ENCODE measurements at regions not wholly inside any gene's neighbourhood (a gene's known extent, or its start where the extent isn't known, plus 50 kb on each side); places are given as distances from the start of the nearest gene placed in this dataset.
"Not testable (repeated sequence)": the region's sequence is repeated elsewhere in the genome, so short reads cannot be mapped to it uniquely, and the experiment has no call there.

- Histone ChIP-seq H3K9me3 (no peaks in the 10 kb centered on the region), H3K27me3 (no peaks in the 10 kb centered on the region), H3K4me1 (no peaks in the 10 kb centered on the region), H3K27ac (no peak overlapping the region), H3K36me3 (no peaks in the 10 kb centered on the region), H3K4me3 (no peak overlapping the region)
- WGBS, 5 donors = 83 to 89% (median 86%) methylated on average over 3 of the region's 3 CpGs
- DNase-seq = no peak
- intact Hi-C loops (cut with DNase I; ENCODE audit: low total_unique reads) = no loop called here
- no peak for TF ChIP-seq CTCF (IDR thresholded peaks at IDR 0.05)
- TF ChIP-seq EP300 (IDR thresholded peaks at IDR 0.05) = no peak
- TF ChIP-seq POLR2AphosphoS5 (IDR thresholded peaks at IDR 0.05) = no peak
- TF ChIP-seq POLR2A (IDR thresholded peaks at IDR 0.05) = no peak
Observed at GRCh38 chr11:38839071-38839470, 2241.0 kb upstream of the RAG2 start.

- Histone ChIP-seq H3K4me1 (no peaks in the 10 kb centered on the region), H3K36me3 (no peaks in the 10 kb centered on the region), H3K4me3 (no peak overlapping the region), H3K27ac (no peak overlapping the region), H3K9me3 (no peaks in the 10 kb centered on the region), H3K27me3 (no peaks in the 10 kb centered on the region)
- TF ChIP-seq CTCF (IDR thresholded peaks at IDR 0.05) (no peak), POLR2A (IDR thresholded peaks at IDR 0.05) (no peak), EP300 (IDR thresholded peaks at IDR 0.05) (no peak), POLR2AphosphoS5 (IDR thresholded peaks at IDR 0.05) (no peak)
- intact Hi-C loops (cut with DNase I; ENCODE audit: low total_unique reads) = no loop called here
- 66 to 89% (median 79%) methylated on average over 4 of the region's 4 CpGs for WGBS, 5 donors
- no peak for DNase-seq
Observed at GRCh38 chr11:38835966-38836365, 2237.9 kb upstream of the RAG2 start.

GRCh38 chr11:38824573-38824972 is 2226.5 kb upstream of the RAG2 start:
- intact Hi-C loops (cut with DNase I; ENCODE audit: low total_unique reads) = no loop called here
- no peak overlapping the region for H3K4me3 ChIP-seq
- H3K36me3 ChIP-seq = no peaks in the 10 kb centered on the region
- H3K4me1 ChIP-seq = no peaks in the 10 kb centered on the region
- WGBS, 5 donors = 77 to 86% (median 81%) methylated on average over 3 of the region's 3 CpGs
- H3K27me3 ChIP-seq = no peaks in the 10 kb centered on the region
- no peak for TF ChIP-seq CTCF (IDR thresholded peaks at IDR 0.05)
- TF ChIP-seq EP300 (IDR thresholded peaks at IDR 0.05) = no peak
- TF ChIP-seq POLR2AphosphoS5 (IDR thresholded peaks at IDR 0.05) = no peak
- TF ChIP-seq POLR2A (IDR thresholded peaks at IDR 0.05) = no peak
- no peak overlapping the region for H3K27ac ChIP-seq
- H3K9me3 ChIP-seq = peaks cover 0 to 29% (median 13%) of the 10 kb centered on the region in 4 donors
- no peak for DNase-seq

- H3K36me3 ChIP-seq; intact Hi-C loops (cut with DNase I; ENCODE audit: low total_unique reads); H3K9me3 ChIP-seq; H3K27me3 ChIP-seq; DNase-seq; H3K27ac ChIP-seq; H3K4me3 ChIP-seq; H3K4me1 ChIP-seq: not testable (repeated sequence)
- WGBS, 5 donors = 79 to 89% (median 88%) methylated on average over 8 to 9 of the region's 9 CpGs
Observed at GRCh38 chr11:38821786-38822185, 2223.8 kb upstream of the RAG2 start.

- TF ChIP-seq EP300 (IDR thresholded peaks at IDR 0.05) (no peak), POLR2AphosphoS5 (IDR thresholded peaks at IDR 0.05) (no peak), POLR2A (IDR thresholded peaks at IDR 0.05) (no peak), CTCF (IDR thresholded peaks at IDR 0.05) (no peak)
- DNase-seq = no peak
- H3K27me3 ChIP-seq = no peaks in the 10 kb centered on the region
- H3K4me1 ChIP-seq = no peaks in the 10 kb centered on the region
- H3K27ac ChIP-seq = no peak overlapping the region
- H3K4me3 ChIP-seq = no peak overlapping the region
- peaks cover 0 to 6% (median 0%) of the 10 kb centered on the region in 4 donors for H3K9me3 ChIP-seq
- no peaks in the 10 kb centered on the region for H3K36me3 ChIP-seq
- WGBS, 5 donors = 57 to 81% (median 72%) methylated on average over 1 of the region's 1 CpG
- intact Hi-C loops (cut with DNase I; ENCODE audit: low total_unique reads) = no loop called here
Observed at GRCh38 chr11:38819981-38820380, 2221.9 kb upstream of the RAG2 start.

Measured in stomach (tissue), 8 donors.